GM19099 (cell line): ENCODE measurements at regions not wholly inside any gene's neighbourhood (a gene's known extent, or its start where the extent isn't known, plus 50 kb on each side); places are given as distances from the start of the nearest gene placed in this dataset.

Experiments used
- POLR2A ChIP-seq: IDR thresholded peaks from 3 replicates; pipeline ENCODE4 v1.6.1; 2011; ENCODE audit warnings: low read depth; ENCODE audit not compliant: insufficient read length; ENCODE audit errors: extremely low read depth

- no peak for TF ChIP-seq POLR2A
These were observed 779.7 kb upstream of the MAN1A1 start for GRCh38 chr6:120129228-120129627.

GRCh38 chr6:120122401-120122800 is 772.8 kb upstream of the MAN1A1 start:
- no peak for TF ChIP-seq POLR2A

GRCh38 chr6:120116343-120116742 is 766.8 kb upstream of the MAN1A1 start:
- no peak for TF ChIP-seq POLR2A

DNA sequence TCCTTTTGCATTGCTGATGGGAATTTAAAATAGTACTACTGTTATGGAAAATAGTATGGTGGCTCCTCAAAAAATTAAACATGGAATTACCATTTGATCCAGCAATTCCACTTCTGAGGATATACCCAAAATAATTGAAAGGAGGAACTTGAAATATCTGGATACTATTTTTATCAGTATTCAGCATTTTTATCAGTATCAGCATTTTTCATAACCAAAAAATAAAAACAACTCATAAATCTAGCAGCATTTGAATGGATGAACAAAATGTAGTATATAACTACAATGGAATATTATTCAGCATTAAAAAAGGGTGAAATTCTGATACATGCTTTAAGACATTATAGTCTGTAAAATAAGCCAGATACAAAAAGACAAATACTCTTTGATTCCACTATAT is 763.4 kb upstream of the MAN1A1 start:
- no peak for TF ChIP-seq POLR2A

DNA sequence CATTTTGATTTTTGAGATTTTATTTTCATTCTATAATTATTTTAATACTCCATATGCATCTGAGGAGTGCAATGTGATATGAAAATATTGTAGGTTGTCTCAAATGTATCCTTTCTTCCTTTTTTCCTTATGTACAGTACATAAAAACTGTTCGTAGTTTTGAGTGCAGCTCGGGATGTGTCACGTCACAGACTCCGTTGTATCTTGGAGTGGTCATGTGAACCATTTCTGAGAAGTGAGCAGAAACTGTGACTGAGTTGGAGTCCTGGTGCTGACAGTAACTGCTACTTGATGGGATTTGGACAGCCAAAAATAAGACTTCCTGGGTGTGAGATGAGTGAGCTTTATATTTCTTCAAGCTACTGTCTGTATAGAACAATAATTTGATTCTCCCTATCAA is 761.4 kb upstream of the MAN1A1 start:
- TF ChIP-seq POLR2A: no peak

- no peak for TF ChIP-seq POLR2A
These were observed 758.7 kb upstream of the MAN1A1 start for GRCh38 chr6:120108061-120108795.

GRCh38 chr6:120103618-120104017 is 754.1 kb upstream of the MAN1A1 start:
- TF ChIP-seq POLR2A: no peak

DNA sequence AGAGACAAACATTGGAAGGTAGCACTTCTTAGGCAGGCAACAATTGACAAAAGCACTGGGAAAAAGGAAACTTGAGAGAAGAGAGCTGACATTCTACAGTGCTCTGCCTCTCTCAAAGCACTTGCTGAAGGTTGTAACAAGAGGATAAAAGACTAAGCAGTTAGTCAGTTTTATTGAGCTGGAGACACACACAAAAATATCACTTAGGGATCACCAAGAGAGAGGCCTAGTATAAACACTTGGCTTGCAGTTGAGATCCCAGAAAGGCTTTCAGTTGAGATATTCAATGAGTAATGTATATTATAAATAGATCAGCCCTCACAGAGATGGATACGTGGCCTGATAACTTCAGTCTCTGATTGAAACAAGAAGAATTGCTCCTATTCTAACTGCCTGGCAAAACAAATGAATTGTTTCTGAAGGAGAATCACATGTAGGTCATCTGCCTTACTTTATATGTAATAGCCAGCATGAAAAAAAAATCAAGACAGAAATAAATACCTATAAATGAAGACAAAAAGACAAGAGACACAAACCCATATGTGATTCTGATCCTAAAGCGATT is 747.2 kb upstream of the MAN1A1 start:
- no peak for TF ChIP-seq POLR2A

- TF ChIP-seq POLR2A: no peak
These were observed 733.6 kb upstream of the MAN1A1 start for GRCh38 chr6:120083186-120083585.

DNA sequence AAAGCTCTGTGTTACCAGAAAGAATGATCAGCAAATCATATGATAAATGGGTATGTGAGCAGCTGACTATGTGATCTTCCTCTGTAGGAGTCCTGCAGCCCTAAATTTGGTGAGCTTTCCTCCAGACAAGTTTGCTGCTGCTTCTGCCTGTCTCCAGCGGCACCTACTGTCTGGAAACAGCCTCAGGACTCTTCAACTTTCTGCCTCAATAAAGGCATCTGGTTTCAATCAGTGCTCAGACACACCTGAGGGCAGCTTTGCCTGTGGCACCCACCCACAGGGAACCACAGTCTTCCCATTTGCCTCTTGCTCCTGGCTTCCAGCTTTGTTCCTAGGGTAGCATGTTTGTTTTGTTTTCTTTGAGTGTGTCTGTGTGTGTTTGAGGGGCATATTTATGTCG is 727.9 kb upstream of the MAN1A1 start:
- no peak for TF ChIP-seq POLR2A

DNA sequence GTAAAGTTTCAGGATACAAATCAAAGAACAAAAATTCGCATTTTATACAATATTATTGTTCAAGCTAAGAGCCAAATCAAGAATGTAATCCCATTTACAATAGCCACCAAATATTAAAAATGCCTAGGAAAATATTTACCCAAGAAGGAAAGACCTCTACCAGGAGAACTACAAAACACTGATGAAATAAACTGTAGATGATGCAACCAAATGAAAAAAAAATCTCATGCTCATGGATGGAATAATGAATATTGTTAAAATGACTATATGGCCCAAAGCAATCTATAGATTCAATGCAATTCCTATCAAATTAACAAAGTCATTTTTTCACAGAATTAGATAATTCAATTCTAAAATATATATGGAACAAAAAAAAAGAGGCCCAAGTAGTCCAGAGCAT is 708.8 kb upstream of the MAN1A1 start:
- TF ChIP-seq POLR2A: no peak

DNA sequence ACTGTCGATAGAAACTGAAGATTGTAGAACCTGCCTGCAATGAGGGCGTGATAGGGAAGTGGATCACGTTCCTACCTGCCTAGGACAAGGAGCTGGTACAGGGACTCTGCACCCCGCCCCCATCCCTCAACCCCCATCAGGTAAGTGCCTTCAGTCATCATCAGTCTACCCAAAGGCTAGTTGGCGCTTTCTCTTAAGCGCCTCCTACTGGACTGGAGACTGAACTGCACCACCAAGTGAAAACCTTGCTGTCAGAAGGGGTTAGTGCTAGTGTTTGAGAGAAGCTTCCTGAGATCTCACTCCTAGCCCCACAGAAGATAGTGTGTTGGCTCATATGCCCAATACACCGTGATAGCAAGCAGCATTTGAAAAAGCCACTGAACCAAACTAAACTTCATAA is 706.5 kb upstream of the MAN1A1 start:
- TF ChIP-seq POLR2A: no peak

- no peak for TF ChIP-seq POLR2A
These were observed 705.5 kb upstream of the MAN1A1 start for GRCh38 chr6:120055071-120055470.

DNA sequence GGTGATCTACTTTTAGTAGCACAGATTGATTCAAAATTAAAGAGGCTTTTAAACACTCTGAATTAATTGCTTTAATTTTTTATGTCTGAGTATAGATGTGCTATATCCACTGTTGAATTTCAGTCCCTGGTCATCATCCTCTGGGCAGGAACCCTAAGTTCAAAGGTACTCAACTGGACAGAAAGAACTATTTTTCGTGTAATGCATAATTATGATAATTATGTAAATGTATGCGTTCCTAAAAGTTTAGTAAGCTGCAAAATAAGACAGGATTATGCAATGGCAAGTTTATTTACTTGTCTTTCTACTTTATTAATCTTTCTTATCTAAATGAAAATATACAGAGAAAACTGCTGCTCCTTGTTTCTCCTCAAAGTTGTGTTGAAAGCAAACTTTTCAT is 690.1 kb upstream of the MAN1A1 start:
- TF ChIP-seq POLR2A: no peak

GRCh38 chr6:120031837-120032236 is 682.3 kb upstream of the MAN1A1 start:
- no peak for TF ChIP-seq POLR2A

GRCh38 chr6:120026791-120027190 is 677.2 kb upstream of the MAN1A1 start:
- TF ChIP-seq POLR2A: no peak

- no peak for TF ChIP-seq POLR2A
These were observed 660.5 kb upstream of the MAN1A1 start for GRCh38 chr6:120010075-120010474.
